ENCODE measurements at regions not wholly inside any gene's neighbourhood (a gene's known extent, or its start where the extent isn't known, plus 50 kb on each side); places are given as distances from the start of the nearest gene placed in this dataset.

GRCh38 chr11:112777283-112777751 lies 183.9 kb upstream of the NCAM1 start (continued):
- no peak for TF ChIP-seq ZC3H13 (CRISPR knock-in tag; IDR thresholded peaks at IDR 0.05)

- BruUV-seq (replicated peaks): no TSS peak
- POLR2A ChIA-PET: no interaction called here
Measured at GRCh38 chr11:112778091-112778876, 182.9 kb upstream of the NCAM1 start.

More at GRCh38 chr11:112778091-112778876, 182.9 kb upstream of the NCAM1 start:
- no peak overlapping the region for H3K4me2 ChIP-seq (ENCODE audit: low read depth, low read length)
- no peak overlapping the region for H3K4me3 ChIP-seq (replicated peaks in 1 of 3; ENCODE audit: insufficient read depth in 1 of 3, low read depth in 2 of 3, low read length in 3 of 3)
- CTCF ChIA-PET (ENCODE audit: low intra/inter-chr PET ratio, low total read pairs): no interaction called here
- WGBS (ENCODE audit: low lambda C conversion rate): 21% methylated on average over 11 of the region's 12 CpGs
- ATAC-seq (no peak), FAIRE-seq (no peak), DNase-seq (ENCODE audit: low spot score) (no peak)
- H3K27me3 ChIP-seq (ENCODE audit: control insufficient read depth in 1 of 2, insufficient read depth in 2 of 2, low read length in 2 of 2): peaks cover 0 to 17% of the 10 kb centered on the region in 2 experiments; a peak in 3 of 5 replicates
- in situ Hi-C loops (cut with HindIII; ENCODE audit: extremely low pct_ligation_motif_present, low pct_unique_long_range_greater_than_20kb) (no loop called here), intact Hi-C loops (cut with micrococcal nuclease; ENCODE audit: unreplicated experiment) (no loop called here)
- TF ChIP-seq ZNF160 (CRISPR knock-in tag; IDR thresholded peaks at IDR 0.05) (no peak), ZBTB49 (CRISPR knock-in tag; IDR thresholded peaks at IDR 0.05; ENCODE audit: borderline replicate concordance) (no peak), RNF2 (conservative IDR thresholded peaks at IDR 0.05; ENCODE audit: low read depth) (no peak), KLF9 (CRISPR knock-in tag; IDR thresholded peaks at IDR 0.05; ENCODE audit: low read depth) (no peak), ZNF816 (CRISPR knock-in tag; IDR thresholded peaks at IDR 0.05; ENCODE audit: borderline replicate concordance) (no peak)
- H3K9me3 ChIP-seq (ENCODE audit: low read length): no peaks in the 10 kb centered on the region
- H4K20me1 ChIP-seq (ENCODE audit: insufficient read depth, low read length): no peaks in the 10 kb centered on the region
- no peaks in the 10 kb centered on the region for H3K4me1 ChIP-seq (ENCODE audit: insufficient read depth, low read length)
- no peaks in the 10 kb centered on the region for H3K36me3 ChIP-seq (replicated peaks in 1 of 2; ENCODE audit: control insufficient read depth in 1 of 2, insufficient read depth in 2 of 2, low read length in 2 of 2)
- no peak overlapping the region for H2AFZ ChIP-seq (ENCODE audit: low read length)
- H3K79me2 ChIP-seq (ENCODE audit: insufficient read depth, low read length): no peaks in the 10 kb centered on the region
- no peak overlapping the region for H3K27ac ChIP-seq (ENCODE audit: extremely low read length, insufficient read depth, low read length)
- H3K9ac ChIP-seq (ENCODE audit: insufficient read depth, low read depth, low read length): no peak overlapping the region

Measured in HepG2 (cell line).